ENCODE measurements at regions not wholly inside any gene's neighbourhood (a gene's known extent, or its start where the extent isn't known, plus 50 kb on each side); places are given as distances from the start of the nearest gene placed in this dataset.
"Not testable (repeated sequence)": the region's sequence is repeated elsewhere in the genome, so short reads cannot be mapped to it uniquely, and the experiment has no call there.

DNA sequence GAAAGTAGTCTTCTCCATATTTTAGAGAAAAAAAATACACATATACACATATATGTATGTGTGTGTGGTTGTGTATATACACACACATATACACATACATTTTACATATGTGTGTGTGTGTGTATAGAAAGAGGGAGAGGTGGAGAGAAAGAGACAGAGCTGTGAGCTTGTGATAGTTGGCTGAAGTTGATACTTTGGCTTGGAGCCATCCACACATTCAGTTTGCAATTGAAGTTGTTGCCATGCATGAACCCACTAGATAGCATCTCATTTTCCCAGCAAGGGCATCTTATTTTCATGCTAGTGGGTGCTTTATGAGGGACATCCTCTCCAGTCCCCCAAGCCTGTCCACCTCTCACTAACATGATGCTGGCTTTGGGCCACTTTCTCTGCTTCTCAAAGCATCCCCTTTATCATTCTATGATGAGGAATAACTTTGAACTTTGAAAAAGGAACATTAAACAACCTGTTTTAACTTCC lies 228.6 kb downstream of the ZNF621 start:
- DNase-seq (ENCODE audit: low read depth), result no peak

DNA sequence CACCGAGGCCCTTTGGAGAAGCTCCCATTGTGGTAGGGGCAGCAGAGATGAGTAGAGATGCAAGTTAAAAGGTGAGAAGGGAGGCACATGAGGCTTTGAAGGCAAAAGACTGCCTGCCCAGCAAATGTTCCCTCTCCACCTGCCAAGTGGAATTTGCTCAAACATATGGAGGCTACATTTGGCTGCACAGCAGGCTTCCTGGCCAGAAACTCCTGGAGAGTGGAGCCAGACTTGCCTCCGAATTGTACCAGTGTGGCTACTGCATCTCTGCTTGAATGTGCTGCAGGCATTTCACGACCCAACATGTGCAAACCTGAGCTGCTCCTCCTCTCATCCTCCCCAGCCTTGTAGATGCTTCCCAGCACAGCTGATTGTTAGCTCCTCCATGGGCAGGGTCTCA lies 229.2 kb downstream of the ZNF621 start:
- DNase-seq (ENCODE audit: low read depth), result no peak

DNA sequence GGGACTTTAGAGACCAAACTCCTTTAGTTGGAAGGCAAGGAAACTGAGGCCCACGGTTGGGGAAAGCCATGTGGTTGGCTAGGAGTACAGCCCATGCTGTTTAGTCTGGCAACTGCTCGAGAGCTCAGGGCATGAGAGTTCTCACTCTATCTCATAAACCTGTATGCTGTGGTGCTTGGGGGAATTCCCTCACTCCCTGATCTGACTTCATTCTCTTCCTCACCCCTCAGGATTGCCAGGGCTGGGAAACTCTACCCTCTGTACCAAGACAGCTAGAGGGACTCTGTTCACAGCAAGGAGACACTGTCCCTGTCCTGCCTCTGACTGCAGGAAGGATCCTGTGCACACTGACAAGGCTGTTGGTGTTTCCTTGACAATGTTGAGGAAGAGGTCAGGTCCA lies 230.2 kb downstream of the ZNF621 start:
- no peak for DNase-seq (ENCODE audit: low read depth)

DNA sequence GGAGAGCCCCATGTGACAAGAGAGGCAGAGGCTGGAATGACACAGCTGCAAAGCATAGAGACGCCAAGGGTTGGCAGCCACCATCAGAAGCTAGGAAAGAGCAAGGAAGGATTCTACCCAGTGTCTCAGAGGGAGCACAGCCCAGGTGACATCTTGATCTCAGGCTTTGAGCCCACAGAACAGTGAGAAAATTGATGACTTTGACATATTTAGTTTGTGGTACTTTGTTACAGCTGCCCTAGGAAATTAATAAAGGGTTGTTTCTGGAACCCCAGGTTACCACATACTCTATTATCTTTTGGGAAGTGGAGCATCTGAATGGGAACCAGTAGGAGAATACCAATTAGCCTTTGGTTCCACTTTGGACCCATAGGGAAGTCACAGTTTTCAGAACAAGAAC lies 231.7 kb downstream of the ZNF621 start:
- DNase-seq (ENCODE audit: low read depth), result no peak

DNA sequence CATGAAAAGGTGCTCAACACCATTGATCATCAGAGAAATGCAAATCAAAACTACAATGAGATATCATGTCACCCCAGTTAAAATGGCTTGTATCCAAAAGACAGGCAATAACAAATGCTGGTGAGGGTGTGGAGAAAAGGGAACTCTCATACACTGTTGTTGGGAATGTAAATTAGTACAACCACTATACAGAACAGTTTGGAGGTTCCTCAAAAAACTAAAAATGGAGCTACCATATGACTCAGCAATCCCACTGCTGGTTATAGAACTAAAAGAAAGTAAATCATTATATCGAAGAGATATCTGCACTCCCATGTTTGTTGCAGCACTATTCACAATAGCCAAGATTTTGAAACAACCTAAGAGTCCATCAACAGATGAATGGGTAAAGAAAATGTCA lies 238.0 kb downstream of the ZNF621 start:
- DNase-seq (ENCODE audit: low read depth), result not testable (repeated sequence)

DNA sequence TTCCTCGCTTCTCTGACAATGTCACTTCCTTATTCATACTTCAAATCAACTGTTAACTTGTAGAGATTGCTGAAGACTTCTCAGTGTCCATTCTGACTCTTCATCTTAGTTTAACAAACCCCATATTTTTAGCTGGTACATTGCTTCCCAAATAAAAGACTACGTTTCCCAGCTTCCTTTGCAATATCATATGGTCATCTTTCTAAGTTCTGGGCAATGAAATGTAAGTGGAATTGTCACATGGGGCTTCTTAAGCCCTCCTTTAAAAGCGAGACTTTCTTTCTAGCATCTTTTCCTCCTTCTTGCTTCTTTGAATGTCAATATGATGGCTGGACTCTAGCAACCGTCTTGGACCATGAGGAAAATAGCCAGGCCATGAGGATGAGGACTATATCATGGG lies 239.0 kb downstream of the ZNF621 start:
- DNase-seq (ENCODE audit: low read depth), result no peak

DNA sequence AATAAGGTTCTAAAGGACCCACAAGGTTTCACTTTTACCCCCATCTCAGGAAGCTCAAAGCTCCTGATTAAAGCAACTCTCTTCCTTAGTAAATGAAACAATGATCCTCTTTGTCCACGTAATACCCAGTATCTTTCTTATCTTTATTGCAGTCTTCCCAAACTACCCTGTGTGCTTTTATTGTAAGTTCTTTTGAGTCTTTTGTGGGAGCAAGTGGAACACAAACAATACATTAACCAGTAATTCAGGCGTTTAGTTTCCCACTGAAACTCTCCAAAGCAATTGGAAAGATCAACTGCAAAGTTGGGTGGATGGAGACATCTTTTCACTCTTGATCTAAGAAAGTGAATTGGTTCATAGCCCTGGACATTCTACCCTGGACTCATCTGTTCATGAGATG lies 240.0 kb downstream of the ZNF621 start:
- DNase-seq (ENCODE audit: low read depth), result no peak

DNA sequence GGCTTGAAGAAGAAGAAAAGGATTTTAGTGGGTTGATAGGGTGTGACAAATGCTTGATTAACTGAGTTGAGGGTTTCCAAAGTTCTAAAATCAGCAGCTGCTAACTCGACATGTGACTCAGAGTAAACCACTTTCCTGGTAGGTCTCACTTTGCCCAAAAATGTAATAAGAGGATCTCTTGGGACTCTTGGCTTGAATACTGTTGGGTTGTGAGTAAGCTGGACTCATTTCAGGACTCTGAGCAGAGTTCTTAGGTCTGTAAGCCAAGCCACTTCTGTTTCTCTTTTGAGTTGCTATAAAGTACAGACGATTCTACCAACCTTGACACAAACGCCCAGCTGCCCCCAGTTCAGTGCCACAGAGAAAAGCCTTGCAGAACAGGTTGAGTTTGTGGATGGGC lies 241.1 kb downstream of the ZNF621 start:
- no peak for DNase-seq (ENCODE audit: low read depth)

DNA sequence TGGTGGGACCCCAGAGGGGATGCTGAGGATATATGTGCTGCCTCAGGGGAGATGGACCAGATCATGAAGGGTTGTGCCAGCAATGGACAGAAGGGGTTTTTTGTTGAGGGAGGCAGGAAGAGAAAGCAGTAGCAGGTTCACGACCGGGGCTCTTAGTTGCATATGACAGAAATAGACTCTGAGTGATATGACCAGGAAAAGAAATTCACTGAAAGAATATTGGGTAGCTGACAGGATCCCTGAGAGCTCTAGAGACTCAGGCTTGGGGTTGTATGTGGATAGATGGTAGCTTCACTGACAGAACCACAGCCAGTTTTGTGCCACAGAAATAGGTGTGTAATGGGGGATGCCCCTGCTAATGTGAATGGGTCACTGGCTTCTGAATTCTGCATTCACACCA lies 241.6 kb downstream of the ZNF621 start:
- DNase-seq (ENCODE audit: low read depth), result no peak

DNA sequence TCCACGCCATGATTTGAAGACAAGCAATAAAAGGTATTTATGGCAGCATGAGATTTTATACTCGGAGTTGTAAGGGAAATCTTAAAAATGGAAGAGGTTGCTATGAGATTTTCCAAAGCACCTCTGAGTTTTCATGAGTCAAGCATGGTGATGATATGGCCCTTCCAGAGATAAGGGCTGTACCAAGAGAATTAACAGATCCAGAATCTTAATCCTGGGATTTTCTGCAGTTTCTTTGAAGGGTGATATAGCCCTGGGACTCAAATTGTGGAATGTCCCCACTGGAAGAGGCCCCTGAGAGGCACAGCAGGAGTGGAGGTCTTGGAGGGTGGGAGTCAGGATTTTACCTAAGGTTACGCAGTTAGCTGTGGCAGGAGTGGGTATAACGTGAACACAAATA lies 243.3 kb downstream of the ZNF621 start:
- no peak for DNase-seq (ENCODE audit: low read depth)

DNA sequence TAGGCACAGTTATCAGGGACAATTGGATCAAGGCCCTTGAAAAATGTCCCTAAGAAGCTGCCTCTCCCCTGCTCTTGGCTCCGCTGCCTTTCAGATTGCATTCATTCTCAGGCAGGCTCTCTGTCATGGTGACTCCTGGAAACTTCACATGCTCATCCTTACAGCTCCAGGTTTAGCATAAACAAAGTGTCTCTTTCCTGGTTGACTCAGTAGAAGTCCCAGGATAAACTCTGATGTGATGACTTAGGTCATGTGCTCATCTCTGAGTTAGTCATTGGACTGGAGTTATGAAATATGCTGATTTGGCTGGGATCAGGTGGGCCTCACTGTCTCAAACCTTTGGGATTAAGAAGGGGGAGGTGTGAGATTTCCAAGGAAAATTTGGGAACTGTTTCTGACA lies 243.8 kb downstream of the ZNF621 start:
- DNase-seq (ENCODE audit: low read depth), result no peak

DNA sequence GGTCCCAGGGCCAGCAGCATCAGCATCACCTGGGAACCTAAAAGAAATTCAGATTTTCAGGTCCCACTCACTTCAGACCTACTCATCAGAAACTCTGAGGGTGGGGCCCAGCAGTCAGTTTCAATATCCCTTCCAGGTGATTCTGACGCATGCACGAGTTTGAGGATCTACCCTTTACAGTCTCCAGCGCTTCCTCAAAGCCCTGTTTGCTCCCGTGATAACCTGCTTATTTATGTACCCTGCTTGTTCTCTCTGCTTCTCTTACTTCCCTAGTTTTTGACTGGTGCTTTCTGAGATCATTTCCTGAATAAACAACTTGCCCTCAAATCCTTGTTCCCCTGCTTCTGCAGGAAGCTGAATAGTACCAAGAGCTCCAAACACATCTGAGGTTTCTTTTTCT lies 245.3 kb downstream of the ZNF621 start:
- DNase-seq (ENCODE audit: low read depth), result no peak

DNA sequence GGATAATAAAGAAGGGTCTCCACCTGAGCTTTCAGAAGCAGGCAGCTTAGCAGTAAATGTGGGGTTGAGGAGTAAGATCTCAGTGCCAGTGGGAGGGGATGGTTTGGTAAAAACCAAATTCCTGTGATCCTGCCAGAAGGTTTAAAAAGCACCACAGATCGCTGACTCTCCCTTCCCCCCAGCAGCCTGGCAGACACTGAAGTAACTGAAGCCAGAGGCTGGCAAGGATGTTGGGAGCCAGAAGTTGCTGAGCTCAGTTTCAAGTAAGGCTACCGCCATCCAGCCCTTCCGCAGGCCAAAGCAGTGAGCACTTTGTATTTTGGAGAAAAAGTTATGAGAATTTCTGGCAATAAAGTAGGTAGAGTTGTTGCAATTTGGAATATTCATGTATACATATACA lies 246.4 kb downstream of the ZNF621 start:
- DNase-seq (ENCODE audit: low read depth), result no peak

DNA sequence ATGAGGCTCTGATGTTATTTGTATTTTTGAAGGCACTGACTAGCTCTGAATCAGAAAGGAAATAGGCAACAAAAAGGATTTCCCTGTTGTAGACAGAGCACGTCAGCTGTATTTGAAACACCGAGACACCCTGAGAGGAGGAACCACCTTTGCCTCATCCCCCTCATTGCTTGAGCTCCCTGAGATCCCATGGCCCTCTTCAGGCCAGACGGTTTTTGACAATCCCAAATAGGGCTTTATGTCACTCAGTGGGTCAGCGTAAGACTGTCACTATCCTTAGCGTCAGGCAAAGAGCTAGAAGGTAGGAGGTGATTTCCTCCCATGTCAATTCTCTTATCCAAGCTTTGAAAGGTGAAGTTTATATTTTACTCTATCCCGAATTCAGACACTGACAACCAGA lies 254.3 kb downstream of the ZNF621 start:
- DNase-seq (ENCODE audit: low read depth), result no peak

DNA sequence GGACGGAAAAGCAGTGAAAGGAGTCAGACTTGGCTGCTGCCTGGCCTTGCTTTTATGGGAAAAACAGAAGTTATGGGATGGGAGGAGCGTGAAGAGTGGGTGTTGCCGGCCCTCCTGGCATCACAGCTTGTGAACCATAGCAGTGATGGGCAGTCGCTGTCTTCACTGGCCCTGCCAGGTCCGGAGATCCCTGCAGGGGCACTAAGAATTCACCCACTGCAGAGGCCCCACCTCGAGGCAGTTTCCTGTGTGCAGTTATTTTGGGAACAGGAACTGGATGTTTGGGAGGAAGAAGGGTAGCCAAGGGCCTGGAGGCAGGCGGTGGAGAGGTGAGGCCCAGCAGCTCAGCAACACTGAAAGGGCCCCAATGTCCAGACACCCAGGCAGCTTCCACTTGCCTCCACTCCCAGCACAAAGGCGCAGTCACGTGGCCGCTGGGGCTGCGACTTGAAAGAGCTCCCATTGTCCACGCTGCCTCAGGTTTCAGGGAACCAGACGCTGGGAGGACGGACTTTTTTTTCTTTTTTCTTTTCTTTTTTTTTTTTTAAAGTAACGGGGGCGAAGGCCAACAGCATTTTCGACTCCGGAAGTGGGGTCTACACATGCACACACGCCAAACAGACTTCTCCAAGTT lies 255.6 kb downstream of the ZNF621 start:
- no peak for DNase-seq (ENCODE audit: low read depth)

DNA sequence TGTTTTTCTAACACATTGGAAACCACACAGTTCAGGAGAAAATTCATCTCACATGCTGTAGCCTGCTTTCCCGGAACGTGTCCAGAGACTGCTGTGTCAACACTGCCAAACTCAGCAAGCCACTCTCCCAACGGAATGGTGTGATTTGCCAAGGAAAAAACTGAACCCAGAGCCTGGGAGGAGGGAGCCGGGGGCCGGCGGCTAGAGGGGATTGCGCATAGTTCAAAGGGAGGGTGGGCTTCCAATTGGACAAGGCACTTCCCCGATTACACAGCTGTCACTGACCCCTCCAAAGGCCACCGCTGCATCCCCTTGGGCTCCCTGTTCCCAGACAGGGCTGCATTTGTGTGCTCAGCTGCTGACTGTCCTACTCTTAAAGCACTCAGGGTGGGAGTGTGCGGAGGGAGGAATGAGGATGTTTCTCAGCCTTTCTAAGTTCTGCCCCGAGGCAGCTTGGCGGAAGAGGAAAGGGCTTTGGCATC lies 256.2 kb downstream of the ZNF621 start:
- no peak for DNase-seq (ENCODE audit: low read depth)

DNA sequence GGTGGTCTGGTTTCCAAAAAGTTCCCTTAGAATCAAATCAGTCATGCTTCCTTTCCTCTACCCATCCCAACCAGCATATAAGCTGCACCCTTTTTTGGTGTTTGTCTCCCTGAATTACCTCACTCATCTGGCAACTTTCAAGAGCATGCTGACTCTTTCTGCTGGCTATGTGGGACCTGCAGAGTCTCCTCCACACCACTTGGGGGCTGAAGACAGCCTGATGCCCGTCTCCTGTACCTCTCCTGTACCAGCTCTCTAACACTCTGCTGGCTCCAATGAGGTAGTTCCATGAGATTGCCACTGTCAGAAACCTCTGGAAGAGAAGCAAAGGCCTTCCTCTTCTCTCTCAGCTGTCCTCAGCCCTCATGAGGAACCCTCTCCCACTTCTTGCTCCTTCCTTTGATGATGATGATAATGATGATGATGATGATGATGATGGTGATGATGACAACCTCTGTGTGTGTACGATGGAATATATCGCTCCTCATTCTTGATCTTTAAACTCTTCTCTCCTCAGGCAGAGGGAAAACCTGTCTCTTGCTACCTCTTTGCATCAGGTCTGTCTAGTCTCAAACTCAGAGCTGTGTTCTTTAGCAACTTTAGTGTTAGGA lies 257.5 kb downstream of the ZNF621 start:
- DNase-seq (ENCODE audit: low read depth), result no peak

DNA sequence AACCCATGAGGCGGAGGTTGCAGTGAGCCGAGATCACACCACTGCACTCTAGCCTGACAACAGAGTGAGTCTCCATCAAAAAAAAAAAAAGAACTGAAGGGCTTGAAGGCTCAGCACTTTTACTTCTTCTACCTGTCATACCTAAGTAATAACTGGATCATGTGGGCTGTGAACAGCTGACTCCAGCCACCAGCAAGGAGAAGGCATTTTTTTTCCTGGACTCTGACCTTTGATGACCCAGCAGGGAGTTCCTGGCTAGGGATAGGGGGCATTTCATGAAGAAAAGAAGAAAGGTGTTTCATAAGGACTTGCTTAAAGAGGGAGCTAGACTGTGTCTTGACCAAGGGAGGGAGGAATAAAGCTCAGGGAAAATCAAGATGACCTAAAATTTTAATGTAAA lies 266.0 kb downstream of the ZNF621 start:
- no peak for DNase-seq (ENCODE audit: low read depth)

DNA sequence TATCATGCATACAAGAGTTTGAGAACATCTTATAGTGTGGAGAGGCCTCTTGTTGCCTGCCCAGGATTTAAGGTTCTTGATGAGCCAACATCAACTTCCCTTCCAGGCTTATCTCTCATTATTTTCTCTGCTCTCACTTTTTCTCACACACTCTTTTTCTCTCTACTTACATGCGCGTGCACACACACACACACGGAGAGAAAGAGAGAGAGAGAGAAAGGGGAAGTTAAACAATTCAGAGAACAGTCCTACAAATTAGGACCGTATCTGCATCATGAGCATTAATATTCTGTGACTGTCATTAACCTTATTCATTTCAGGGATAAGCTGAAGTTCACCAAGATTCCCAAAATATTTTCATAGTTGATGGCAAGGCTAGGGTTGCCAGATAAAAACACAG lies 269.0 kb downstream of the ZNF621 start:
- no peak for DNase-seq (ENCODE audit: low read depth)

DNA sequence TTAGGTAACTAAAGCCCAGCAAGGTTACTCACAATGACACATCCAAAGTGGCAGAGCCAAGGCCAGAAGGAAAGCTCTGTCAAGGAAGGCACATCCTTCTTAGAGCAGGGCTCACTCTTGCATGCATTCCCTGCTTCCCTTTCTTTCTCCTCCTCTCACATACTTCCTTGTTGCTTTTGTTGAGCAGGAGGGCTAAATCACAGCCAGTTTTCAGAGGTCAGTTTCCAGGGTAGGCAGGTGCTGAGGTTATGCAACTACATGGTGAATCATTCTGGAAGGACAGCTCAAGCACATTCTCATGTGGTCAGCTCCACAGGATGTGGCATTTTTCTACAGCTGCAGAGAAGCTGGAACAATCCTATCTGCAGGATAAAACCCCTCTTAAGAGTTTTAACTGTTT lies 275.6 kb downstream of the ZNF621 start:
- no peak for DNase-seq (ENCODE audit: low read depth)

DNA sequence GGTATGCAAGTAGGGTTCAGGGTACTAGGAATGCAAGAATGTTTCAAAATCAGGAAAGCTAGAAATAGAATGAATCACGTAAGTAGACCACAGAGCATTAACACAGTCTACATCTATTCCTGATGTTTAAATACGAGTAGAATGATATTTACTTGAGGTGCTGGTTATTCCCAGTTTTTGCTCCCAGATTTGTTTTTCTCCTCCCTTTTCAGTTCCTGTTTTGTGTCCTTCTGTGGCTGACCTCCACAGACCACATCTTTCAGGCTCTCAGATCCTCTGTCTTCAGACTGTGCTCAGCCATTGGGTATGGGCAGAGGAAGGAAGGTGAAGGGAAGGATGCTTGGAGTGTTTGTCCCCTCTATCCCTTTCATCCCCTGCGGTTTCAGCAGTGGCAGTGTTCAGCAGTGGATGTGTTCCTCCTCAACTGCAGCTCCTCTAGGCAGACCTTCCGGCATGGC lies 276.6 kb downstream of the ZNF621 start:
- no peak for DNase-seq (ENCODE audit: low read depth)

DNA sequence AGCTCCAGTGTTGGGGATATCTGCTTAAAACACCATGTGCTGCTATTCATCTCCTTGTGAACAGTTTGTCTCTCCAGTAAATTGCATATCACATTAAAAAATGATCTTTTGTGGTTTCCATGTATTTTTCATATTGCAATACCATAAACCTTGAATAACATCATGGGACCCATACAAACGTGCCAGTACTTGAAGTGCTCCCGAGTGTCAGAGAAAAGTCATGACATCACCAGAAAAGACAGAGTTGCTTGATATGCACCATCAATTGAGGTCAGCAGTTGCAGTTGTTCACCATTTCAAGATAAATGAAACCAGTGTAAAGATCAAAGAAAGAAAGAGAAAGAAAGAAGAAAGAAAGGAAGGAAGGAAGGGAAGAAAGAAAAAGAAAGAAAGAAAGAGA lies 278.6 kb downstream of the ZNF621 start:
- no peak for DNase-seq (ENCODE audit: low read depth)

DNA sequence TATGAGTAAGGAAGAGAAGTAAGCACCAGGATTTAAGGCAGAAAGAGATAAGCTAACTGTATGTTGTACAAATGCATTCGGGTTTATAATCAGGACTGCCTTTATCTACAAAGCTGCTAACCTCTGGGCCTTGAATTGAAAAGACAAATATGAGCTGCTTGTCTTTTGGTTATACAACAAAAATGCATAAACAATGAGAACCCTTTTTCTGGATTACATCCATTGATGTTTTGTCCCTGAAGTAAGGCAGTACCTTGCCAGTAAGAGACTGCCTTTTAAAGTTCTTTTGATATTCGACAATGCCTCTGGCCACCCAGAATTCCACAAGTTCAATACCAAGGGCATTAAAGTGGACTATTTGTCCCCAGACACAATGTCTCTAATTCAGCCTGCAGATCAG lies 280.7 kb downstream of the ZNF621 start:
- DNase-seq (ENCODE audit: low read depth), result no peak

DNA sequence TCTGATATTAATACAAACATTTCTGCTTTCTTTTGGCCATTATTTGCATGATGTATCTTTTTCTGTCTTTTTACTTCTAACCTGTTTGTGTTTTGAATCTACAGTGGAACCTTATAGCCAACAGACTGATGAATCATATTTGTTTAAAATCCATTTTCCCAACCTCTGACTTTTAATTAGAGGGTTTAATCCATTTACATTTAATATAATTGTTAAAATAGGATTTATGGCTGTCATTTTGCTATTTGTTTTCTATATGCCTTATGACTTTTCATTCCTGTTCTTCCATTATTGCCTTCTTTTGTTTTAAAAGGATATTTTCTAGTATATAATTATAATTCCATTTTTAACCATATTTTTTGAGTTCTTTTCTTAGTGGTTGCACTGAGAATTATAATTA lies 286.1 kb downstream of the ZNF621 start:
- DNase-seq (ENCODE audit: low read depth), result no peak
